ENCODE measurements at regions not wholly inside any gene's neighbourhood (a gene's known extent, or its start where the extent isn't known, plus 50 kb on each side); places are given as distances from the start of the nearest gene placed in this dataset.
"Not testable (repeated sequence)": the region's sequence is repeated elsewhere in the genome, so short reads cannot be mapped to it uniquely, and the experiment has no call there.

DNA sequence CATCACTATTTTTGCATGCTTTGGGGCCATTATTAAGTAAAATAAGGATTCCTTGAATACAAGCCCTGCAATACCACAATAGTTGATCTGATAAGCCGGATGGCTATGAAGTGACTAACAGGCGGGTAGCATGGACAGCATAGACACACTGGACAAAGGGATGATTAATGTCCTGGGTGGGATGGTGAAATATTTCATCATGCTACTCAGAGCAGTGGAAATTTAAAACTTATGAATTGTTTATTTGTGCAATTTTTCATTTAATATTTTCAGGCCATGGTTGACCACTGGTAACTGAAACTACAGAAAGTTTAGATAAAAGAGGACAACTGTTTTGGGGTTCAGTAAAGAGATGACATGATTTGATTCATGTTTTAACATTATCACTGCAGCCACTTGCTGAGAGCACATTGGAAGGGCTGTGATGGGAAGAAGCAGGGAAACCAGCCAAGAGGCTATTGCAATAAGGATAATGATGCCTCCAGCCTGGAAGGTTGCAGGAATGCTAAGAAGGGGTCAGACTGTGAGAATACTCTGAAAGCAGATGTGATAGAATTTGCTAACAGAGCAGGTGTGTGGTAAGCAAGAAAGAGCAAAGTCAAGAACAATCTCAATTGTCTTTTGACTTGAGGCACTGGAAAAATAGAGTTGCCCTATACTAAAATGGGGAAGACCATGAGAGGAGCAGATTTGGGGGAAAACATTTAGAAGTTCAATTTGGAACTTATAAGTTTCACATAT lies 62.5 kb upstream of the TNFSF4 start:
- DNase-seq (ENCODE audit: low read depth): peak; percentile 86
- H3K4me3 ChIP-seq (ENCODE audit: control insufficient read depth, low read depth, low read length): no peak overlapping the region
- TF ChIP-seq CTCF (conservative IDR thresholded peaks at IDR 0.05; ENCODE audit: control insufficient read depth, insufficient read depth, low read depth, low read length): no peak

GRCh38 chr1:173270243-173270642 lies 63.1 kb upstream of the TNFSF4 start:
- no peak for DNase-seq (ENCODE audit: low read depth)
- H3K4me3 ChIP-seq (ENCODE audit: control insufficient read depth, low read depth, low read length): no peak overlapping the region
- TF ChIP-seq CTCF (conservative IDR thresholded peaks at IDR 0.05; ENCODE audit: control insufficient read depth, insufficient read depth, low read depth, low read length): no peak

DNA sequence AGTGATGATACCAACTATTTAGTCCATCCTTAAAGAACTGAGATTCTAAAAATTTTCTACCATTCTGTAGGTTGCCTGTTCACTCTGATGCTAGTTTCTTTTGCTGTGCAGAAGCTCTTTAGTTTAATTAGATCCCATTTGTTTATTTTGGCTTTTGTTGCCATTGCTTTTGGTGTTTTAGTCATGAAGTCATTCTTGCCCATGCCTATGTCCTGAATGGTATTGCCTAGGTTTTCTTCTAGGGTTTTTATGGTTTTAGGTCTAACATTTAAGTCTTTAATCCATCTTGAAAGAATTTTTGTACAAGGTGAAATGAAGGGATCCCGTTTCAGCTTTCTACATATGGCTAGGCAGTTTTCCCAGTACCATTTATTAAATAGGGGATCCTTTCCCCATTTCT lies 63.9 kb upstream of the TNFSF4 start:
- not testable (repeated sequence) for H3K4me3 ChIP-seq (ENCODE audit: control insufficient read depth, low read depth, low read length); DNase-seq (ENCODE audit: low read depth)

DNA sequence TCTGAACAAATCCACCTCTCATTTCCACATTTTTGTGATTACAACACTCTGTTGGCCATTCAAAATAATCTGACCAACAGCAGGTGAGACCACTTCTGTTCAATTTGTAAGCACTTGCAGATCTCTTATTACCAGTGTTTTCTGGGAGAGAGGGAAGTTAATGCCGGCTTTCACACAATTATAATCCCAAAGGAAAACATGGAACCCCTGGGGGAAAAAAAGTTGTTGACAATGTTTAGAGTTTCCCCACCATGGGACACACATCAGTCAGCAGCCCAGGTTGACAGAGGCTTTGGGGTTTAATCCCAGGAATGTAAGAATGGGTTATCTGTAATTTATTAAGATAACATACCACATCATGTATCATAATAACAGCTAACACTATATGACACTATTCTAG lies 68.4 kb upstream of the TNFSF4 start:
- no peak for DNase-seq (ENCODE audit: low read depth)
- TF ChIP-seq CTCF (conservative IDR thresholded peaks at IDR 0.05; ENCODE audit: control insufficient read depth, insufficient read depth, low read depth, low read length): no peak
- H3K4me3 ChIP-seq (ENCODE audit: control insufficient read depth, low read depth, low read length): no peak overlapping the region

- no peak for DNase-seq (ENCODE audit: low read depth)
- H3K4me3 ChIP-seq (ENCODE audit: control insufficient read depth, low read depth, low read length): no peak overlapping the region
- TF ChIP-seq CTCF (conservative IDR thresholded peaks at IDR 0.05; ENCODE audit: control insufficient read depth, insufficient read depth, low read depth, low read length): no peak
Measured at GRCh38 chr1:173276922-173277800, 70.0 kb upstream of the TNFSF4 start.

DNA sequence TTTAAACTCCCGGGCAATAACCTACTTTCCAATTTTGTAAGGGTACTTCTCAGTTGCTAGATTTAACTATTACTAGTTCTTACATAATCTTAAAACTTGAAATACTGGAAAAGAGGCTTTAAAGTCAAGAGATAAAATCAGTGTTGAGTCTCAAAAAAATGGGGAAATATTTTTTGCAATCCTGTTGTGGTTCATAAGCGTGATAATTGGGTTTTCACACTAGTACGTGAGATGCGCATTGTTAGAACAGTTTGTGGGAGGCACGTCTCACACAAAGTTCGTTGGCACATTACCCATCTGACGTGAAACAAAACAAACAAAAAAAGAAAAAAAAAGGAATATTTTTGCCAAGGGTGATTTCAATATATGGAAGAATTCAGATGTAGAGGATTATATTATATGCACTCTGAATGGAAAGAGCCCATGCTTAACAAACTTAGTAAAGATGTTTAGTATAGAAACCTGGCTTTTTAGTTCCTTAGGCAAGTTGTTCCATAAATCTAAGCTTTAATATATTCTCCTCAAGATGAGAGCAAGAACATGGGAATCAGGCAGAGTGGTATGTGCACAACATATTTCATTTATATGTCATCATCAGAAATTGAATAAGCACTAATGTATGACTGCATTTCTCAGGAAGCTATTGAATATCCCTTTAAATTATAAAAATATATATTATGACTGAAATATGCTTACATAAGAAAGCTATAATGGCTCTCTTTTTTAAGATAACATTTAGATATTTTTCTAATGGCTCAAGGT lies 73.9 kb upstream of the TNFSF4 start:
- TF ChIP-seq CTCF (conservative IDR thresholded peaks at IDR 0.05; ENCODE audit: control insufficient read depth, insufficient read depth, low read depth, low read length): no peak
- H3K4me3 ChIP-seq (ENCODE audit: control insufficient read depth, low read depth, low read length): no peak overlapping the region
- no peak for DNase-seq (ENCODE audit: low read depth)

Measured in fibroblast of mammary gland (primary cell).